HG03097 (cell line): ENCODE measurements at regions not wholly inside any gene's neighbourhood (a gene's known extent, or its start where the extent isn't known, plus 50 kb on each side); places are given as distances from the start of the nearest gene placed in this dataset.

Experiments used
- ATAC-seq: cut with Tn5 transposase; IDR thresholded peaks from one replicate; pipeline ENCODE4 v1.9.1; 2021; ENCODE audit not compliant: unreplicated experiment, low FRiP score

DNA sequence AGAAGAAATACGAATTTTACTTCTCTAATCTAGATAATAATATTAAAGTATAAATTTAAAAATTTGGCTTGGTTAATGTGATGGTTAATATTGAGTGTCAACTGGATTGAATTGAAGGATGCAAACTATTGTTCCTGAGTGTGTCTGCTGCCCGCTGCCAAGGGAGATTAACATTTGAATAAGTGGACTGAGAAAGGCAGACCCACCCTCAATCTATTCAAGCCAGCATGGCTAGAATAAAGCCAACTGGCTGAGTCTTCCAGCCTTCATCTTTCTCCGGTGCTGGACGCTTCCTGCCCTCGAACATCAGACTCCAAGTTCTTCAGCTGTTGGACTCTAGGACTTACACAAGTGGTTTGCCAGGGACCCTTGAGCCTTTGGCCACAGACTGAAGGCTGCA, 152.7 kb downstream of the TBXT start:
- ATAC-seq = no peak

DNA sequence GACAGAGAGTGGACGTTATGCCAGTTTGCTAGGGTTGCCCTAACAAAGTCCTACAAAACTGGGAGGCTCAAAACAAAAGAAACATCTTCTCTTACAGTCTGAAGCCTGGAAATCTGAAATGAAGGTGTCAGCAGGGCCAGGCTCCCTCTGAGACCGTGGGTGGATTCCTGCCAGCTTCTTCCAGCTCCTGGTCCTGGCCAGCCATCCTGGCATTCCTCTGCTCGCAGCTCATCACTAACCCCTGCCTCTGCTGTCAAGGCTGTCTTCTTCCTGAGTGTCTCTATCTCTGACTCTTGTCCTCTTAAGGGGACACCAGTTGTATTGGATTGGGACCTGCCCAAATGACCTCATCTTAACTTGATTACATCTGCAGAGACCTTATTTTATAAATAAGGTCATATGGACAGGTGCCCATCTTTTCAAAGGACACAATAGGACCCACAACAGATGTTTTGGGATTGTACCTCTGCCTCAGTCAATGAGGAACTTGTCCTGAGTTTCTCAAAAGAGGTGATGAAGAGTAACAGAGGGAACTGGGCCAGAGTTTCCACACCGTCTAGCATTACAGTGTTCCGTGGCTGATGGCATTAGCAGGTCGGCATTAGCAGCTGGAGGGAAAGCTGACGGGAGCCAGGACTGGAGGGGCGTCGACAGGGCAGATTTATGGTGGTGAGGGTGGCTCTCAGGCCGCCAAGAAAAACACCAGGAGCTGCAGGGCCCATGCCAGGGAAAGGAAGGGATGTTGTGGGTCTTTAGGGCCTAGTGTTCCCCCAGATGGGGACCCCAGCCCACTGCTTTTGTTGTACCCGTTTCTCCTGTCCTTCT, 157.3 kb downstream of the TBXT start:
- no peak for ATAC-seq

DNA sequence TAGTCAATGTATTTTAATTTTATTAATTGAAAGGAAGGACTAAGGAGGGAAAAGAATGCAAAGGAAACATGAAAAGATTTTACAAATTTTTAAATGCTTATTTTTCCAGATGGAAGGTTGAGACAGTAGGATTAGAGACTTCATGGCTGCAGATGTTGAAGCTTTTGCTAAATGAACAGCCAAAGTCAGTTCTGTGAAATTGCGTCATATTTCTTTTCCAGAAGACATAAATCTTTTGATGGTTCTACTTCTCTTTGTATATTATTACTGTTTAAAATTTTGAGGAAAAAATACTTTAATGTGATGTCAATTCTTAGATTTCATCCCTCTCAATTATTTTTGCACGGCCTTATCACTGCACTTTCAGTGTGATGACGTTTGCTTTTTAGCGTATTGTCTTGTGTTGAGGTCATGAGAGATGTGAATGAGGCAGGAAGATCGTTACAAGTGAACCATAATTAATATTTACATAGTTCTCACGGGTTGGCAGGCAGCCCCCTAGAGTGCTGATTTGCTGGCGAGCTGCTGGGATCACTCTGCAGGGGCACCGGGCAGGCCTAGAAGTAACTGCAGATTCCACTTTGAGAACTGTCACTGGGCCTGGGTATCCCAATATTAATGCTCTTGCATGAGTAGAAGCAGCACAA, 158.1 kb downstream of the TBXT start:
- ATAC-seq = no peak

DNA sequence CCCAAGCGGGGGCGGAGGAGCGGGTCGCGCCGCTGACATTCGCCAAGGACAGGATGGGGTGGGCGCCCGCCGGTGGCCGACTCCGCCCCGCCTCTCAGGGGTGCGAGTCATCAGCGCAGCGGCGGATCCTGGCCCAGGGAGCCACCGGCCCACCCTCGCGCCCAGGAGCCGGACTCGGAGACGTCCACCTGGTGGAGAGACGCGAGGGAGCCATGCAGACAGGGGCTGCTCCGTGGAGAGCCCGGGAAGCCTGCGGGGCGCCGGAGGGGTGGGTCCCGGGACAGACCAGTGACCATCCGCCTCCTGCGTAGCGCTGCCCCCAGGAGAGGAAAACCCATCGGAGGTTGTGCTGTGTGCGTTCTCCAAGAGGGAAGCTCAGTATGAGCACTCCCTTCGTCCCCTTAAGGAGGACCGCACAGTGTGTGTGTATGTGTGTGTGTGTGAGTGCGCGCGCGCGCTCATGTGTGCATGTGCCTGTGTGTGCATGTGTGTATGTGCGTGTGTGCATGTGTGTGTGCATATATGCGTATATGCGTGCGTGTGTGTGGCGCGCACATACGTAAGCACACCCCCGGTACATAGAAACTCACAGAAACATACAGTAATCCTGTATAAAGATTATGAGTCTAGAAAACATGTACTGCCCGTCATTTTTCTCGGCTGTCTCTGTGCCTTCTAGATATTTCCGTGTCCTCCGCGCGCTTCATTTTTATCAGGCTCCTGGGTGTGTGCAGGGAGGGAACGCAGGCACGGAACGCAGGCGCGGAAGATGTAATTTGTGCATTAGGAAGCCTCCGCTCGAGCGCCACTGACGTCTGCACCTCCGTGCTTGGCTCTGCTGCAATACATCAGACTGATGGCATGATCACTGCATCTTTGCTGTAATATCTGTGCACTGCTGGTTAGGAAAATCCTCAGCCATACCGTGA, 158.9 kb downstream of the TBXT start:
- ATAC-seq = no peak

DNA sequence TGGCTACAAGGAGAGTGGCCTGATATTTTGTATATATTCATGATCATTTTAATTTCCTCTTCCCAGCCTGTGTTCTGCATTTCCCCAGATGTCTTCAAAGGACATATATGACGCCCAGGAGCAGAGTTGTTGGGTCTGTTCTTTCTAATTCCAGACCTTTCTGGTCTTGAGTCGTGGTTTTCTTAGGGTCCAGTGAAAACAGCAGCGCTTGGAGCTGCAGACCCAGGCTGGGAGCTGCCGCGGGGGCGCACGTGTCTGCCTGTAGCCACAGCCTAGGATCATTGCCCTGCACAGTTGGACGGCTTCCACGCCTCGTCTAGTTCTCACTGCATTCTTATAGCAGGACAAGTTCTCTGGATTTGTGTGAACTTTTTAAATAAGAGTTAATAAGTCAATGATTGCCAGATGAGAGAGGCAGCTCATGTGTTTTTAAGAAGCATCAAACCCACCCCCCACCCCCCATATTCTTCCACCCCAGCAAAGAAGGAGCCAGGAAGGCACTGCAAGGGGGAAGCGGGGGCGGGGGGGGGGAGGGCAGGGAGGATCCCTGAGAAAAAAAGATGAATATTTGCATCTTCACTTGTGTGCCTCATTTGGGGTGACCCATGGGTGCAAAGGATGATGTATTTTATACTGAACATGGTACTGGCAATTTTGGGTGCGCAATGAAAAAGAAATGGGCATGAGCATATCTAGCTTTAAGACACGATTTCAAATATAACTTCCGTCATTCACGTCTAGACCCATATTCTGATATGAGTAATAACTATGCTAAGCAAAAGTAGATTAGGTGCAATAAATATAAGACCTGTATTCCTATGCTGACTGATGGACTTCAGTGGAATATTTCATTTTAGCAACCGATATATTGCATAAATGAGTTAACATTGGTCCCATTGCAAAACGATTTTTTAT, 160.0 kb downstream of the TBXT start:
- no peak for ATAC-seq

DNA sequence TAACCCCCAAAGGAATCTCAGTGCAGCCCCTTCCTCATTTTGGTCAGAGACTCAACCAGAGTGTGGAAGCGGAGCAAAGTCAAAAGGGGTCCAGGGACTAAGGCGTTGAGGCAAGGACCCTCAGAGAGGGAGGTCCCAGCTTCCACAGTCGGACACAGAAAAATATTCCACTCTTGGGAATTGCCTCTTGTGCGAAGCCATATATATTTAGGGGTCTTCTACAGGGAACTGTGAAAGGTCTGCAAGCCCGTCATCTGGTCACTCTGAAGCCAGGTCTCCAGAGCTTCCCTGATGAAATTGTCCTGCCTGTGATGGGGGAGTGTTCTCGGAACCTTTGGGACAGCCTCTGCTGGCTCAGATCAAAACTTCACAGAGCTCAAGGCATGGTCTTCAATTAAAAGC, 160.8 kb downstream of the TBXT start:
- ATAC-seq = no peak

DNA sequence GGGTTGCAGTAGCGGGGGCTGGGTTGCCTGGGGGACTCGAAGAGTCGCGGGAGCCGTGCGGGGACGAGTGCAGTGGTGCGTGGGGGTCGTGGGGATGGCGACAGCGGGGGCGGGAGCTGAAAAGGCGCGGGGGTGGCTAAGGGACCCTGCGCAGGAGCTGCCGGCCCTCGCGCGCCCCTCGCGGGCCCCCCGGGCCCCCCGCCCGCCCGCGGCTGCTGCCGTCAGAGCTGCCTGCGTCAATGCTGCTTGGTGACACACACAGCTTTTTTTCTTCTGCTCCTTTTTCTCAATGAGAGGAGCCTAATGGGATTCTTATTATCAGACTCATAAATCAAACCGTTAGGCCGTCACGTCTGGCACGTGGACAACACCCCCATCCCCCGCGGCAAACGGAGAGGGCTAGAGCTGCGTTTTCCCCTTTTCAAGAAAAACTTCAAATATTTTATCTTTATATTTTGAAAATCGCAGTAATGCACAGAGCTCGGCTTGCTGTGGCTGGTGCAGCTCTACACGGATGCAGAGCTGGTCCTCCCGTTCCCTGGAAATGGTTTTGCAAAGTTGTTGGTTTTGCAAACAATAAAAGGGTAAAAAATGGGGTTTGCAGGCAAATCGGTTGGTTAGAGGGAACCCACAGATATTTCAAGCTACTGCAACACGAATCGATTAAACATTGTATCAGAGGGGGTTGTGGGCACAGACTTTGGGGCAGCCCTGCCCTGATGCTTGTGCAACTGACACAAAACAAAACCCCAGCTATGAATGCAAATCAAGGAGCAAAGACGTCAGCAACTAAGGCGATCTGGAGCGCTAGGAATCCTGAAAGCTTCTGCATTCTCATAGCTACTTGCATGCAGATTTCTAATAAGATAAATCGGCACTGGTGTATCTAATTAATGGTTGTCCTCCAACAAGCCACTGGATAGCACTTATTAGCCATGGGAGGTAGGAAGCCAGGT, 161.4 kb downstream of the TBXT start:
- ATAC-seq = no peak

DNA sequence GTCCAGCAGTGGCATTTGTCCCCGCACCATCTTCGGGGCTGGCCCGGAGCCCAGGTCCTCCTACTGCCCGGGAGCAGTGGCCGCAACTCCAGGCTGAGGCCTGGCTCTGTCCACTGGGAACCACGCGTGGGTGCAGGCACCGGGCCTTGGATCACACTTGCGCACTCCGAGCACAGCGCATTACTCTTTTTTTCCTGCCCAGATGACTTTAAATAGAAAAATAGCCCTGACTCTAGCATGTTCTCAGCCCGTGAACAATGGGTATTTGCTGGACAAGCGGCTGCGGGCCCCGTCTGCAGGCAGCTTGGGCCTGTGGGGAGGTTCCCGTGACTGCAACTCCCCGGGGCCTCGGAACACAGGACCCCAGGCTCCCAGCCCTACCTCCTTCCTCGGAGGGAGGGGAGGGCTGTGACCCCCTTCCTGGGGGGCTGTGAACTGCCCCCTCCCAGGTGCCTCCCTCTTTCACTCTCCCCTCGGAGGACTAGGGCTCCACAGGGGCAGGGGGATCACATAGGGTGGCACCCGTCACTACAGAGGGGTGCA, 162.2 kb downstream of the TBXT start:
- no peak for ATAC-seq

DNA sequence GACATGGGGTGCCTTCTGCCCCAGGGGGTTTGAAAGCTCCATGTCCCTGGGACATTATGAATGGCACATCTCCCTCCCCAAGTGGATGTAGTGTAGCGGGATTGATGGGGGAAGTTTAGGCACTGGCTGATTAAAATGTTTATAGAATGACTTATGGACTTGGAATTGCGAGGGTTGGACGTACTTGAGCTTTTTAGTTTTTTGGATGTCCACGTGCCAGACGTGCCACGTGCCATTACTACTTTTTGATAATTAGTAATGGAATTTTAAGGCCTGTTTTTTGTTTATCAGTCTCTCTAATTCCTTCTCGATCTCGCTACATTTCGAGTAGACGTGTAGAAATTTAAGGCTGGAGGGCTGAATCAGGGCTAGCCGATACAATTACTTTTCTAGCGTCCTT, 162.8 kb downstream of the TBXT start:
- ATAC-seq = no peak

DNA sequence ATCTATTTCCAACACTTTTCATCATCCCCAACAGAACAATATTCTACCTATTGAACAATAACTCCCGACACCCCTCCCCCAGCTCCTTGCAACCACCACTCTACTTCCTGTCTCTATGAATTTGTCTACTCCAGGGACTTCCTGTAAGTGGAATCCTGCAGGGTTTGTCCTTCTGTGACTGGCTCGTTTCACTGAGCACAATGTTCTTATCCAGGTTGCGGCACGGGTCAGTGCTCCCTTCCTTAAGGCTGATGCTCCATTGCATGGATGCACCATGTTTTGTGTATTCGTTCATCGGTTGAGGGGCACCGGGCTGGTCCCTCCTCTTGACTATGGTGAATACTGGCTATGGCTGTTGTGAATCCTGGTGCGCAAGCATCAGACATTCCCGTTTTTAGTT, 163.2 kb downstream of the TBXT start:
- ATAC-seq = no peak

DNA sequence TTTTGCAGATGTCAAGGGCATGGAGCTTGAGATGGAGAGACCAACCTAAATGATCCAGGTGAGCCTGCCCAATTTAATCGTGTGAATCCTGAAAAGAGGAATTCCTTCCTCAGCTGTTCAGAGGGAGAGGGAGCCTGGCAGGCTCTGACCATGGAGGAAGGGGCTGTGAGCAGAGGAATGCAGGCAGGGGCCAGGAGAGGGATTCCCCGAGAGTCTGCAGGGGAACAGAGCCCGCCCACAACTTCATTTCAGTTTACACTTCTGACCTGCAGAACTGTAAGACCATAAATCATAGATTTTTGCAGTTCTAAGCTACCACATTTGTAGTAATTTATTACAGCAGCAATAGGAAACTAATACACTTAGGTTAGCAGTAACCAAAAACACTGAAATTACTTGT, 164.1 kb downstream of the TBXT start:
- no peak for ATAC-seq

DNA sequence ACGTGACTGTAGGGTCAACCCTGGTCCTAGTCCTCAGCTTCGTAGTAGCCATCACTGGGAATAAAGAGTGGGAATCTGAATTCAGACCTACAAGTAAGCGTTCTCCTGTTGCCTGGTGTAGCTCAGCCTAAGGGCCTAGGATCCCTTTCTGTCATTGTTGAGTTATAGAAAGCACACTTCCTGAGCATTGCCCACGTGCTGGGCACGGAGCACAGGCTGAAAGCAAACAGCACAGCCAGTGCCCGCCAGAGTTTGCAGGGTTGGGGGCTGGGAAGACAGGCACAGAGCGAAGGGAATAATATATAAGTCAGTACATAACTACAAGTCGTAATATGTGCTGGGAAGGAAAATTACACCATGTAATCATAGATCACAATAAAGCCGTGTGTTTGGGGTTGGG, 166.3 kb downstream of the TBXT start:
- no peak for ATAC-seq

DNA sequence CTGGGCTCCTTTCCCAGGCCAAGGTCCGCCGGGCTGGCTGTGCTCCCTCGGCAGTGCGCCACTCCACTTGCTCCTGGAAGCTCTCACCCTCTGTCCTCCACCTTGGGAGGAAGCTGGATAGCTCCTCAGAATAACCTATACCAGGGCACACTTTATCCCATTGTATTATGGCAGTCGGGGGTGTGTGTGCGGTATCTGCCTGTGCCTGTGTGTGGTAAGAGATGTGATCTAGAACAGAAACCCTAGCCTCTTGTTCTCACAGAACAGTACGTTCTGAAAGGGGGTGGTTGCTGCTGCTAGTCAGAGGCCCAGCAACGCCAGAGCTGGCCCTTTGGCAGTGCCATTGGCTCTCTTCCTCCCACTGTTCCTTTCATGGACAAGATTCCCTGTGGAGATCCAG, 168.4 kb downstream of the TBXT start:
- ATAC-seq = no peak

DNA sequence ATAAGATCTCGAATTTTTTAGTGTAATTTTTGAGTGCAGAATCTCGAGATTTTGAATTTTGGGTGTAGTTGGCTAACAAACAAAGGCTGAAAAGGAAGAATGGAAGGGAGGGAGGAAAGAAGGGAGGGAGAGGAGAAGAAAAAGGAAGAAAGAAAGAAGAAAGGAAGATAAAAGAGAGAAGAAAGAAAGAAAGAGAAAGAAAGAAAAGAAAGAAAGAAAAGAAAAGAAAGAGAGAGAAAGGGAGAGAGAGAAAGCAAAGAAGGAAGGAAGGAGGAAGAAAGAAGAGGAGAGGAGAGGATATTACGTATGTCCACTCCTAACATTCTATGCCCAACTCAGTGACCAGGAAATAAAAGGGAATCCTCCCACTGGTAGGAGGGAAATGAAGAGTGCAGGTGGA, 169.6 kb downstream of the TBXT start:
- ATAC-seq = no peak

DNA sequence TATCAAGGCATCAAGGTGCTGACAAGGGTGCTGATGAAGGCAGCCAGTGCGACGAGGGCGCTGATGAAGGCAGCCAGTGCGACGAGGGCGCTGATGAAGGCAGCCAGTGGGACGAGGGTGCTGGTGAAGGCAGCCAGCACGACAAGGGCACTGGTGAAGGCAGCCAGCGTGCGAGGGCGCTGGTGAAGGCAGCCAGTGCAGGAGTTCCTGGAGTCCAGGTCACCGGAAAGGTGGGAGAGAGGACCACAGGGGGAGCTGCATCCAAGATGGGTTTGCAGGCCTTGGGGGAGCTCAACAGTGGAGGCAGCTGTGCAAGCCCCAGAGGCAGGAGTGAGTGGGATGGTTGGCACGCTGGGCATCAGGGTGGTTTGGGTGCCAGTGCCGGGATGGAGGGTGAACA, 176.3 kb downstream of the TBXT start:
- ATAC-seq = no peak

DNA sequence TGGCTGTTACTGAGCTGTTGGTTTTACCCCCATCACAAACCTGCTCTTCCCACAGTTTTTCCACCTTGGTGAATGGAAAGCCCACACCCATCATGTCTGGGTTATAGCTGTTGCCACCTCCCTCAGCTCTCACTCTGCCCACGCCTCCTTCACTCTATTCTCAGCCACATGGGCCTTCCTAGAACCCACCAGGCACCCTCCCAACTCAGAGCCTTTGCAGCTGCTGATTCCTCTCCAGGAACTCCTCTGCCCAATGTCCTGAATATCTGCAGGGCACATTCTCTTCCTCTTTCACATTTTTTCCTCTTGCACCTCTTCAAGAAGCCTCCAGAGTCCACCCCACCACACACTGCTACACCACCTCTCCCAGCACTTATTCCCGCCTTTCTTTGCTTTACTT, 177.4 kb downstream of the TBXT start:
- ATAC-seq = no peak

DNA sequence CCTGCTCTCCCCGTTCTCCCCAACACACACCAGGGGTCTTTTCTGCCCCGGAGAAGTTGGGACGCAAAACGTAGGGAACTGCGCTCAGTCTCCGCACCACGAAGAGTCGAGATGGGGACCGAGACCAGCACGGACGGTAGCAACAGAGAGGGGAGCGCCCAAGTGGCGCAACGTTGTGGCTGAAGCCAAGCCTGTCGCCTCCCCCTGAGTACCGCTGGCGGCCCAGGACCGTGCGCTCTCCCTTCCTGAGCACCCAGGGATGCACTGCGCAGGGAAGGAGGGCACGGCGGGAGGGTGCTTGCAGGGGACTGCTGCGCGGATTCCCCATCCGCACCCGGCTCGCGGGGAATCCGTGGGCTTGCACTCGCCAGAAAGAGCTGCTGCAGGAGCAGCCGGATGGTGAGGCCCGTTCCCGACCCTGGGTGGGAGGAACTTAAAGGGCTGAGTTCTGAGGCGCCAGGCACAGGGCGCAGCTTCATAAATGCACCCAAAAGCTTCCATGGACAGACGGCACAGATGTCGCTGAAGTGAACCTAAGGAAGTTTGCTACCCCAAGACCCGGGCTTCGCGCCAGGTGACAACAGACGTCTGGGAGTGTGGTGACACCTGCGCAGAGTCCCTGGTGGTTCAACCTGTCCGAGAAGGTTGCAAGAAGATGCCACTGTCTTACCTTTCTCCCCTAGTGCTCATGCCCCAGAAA, 178.7 kb downstream of the TBXT start:
- ATAC-seq = no peak

DNA sequence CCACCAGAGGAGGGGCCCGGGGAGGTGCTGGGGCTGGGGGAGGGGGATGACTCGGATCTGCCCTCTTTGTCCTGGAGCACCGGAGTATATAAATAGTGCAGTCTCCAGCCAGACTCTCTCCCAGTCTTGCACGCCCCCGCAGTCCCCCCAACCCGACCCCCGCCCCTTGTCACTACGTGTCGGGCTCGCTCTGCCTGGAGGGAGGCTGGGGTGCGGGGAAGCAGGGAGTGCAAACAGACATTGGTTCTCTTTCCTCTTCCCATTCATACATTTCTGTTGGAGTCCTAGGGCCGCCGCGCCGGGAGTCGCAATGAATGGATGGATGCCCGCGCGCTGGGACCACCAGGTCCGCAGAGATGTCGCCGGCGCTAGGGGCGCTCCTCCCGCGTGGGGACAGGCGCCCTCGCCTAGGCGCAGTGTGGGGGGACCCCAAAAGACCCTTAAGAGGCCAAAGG, 179.3 kb downstream of the TBXT start:
- ATAC-seq = no peak
